GM19452 (cell line): ENCODE measurements at regions not wholly inside any gene's neighbourhood (a gene's known extent, or its start where the extent isn't known, plus 50 kb on each side); places are given as distances from the start of the nearest gene placed in this dataset.
"Not testable (repeated sequence)": the region's sequence is repeated elsewhere in the genome, so short reads cannot be mapped to it uniquely, and the experiment has no call there.

Experiments
- ATAC-seq: cut with Tn5 transposase; IDR thresholded peaks from one replicate; pipeline ENCODE4 v1.9.1; 2021; ENCODE audit not compliant: unreplicated experiment

DNA sequence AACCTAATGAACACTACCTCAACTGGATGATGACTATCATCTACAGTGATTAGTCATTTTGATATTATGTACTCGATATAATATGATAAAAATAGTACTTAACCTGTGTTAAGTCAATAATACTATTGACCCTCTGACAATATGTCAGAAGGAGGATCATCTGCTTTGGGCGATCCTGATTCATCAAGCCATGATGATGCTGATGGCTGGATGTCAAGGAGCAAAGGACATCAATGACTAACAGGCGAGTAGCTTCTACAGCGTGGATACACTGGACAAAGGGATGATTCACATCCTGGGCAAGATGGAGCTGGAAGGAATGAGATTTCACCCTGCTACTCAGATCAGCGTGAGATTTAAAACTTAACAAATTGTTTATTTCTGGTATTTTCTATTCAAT is 94.4 kb upstream of the SKAP2 start:
- no peak for ATAC-seq

DNA sequence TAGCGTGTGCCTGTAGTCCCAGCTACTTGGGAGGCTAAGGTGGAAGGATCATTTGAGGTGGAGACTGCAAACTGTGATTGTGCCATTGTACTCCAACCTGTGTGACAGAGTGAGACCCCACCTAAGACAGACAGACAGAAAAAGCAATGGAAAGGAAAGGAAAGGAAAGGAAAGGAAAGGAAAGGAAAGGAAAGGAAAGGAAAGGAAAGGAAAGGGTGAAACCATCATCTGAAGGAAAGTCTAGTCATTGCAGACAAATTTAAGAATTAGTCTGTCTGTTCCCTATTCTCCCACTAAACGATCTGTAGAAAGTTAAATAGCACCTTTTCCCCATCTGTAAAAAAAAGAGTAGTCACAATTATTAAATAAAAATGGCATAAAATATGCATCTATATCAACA is 91.1 kb upstream of the SKAP2 start:
- no peak for ATAC-seq

- no peak for ATAC-seq
Measured at GRCh38 chr7:26954951-26955350, 90.6 kb upstream of the SKAP2 start.

GRCh38 chr7:26951407-26951950 is 87.1 kb upstream of the SKAP2 start:
- ATAC-seq, result no peak

DNA sequence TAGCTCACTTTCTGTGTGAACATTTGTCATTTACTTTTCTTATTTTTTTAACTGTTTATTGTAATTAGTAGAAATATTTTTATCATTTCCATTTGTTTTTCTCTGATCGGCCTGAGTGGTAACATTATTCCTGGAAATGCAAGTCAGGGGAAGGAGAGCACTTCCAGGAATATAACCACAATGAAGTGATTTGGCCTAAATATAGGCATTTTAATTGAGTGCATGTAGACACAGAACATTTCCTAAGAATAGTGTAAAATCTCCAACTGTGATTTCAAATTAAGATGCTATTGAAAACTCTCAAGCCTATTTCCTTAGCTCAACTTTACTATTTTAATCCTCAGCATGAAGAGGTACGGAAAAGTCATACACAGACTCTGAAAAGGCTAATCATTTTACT is 86.5 kb upstream of the SKAP2 start:
- no peak for ATAC-seq

GRCh38 chr7:26949319-26949718 is 84.9 kb upstream of the SKAP2 start:
- ATAC-seq, result no peak

DNA sequence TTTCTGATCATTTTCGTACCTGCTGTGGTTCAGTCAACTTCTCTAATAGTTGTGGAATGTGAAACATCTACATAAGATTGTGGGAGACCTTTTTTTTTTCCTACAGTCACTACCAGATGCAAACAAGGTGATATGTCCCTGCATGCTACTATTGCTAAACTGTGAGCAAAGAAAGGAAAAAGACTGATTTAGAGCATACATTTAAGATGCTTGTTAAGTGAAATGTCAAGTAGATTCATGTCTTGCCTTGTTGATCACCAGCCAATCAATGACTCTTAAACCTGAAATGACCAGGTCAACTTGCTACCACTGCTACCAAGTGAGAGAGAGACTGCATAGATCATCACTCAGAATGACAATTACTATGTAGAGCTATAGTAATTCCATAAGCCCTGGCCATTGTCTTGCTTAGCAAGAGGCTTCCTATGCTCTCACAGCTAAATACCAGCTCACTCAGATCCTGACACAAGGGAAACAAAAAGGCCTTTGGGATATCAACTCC is 84.3 kb upstream of the SKAP2 start:
- no peak for ATAC-seq

DNA sequence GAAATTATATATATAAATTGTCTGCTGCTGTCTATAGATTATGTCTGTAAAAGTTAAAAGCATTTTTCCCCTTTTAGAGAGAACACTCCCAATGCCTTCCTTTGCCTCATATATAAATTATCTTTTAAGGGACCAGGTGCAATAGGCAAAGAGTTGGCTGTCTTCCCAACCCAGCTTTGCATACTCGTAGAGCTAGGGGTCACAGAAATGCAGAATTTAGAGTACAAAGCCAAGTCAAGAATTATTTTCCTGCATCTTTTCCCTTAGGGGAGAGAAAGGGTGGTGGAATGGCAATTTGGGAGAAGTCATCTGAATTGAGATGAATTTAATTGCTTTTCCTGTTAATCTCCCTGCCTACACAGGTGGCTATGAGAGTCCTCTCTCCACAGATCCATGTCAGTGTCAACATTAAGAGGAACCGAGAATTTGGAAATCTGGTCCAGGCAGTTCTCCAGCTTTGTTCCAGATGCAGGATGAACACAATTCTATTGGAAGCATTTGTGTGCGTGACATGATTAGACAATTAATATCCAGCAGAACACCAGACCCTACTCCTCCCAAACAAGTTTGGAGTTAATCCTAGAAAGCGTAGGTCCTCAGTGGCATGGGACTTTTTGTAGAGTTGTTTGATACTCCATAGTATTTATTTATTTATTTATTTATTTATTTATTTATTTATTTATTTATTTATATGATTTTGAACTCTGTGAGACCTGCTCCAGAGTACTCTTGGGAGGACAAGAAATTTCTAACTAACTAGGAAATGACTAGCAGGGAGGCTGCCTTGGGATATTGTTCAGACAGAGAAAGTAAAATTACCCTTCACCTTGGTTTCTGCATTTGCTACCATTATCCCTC is 80.3 kb upstream of the SKAP2 start:
- ATAC-seq, result no peak

GRCh38 chr7:26937939-26938623 is 73.7 kb upstream of the SKAP2 start:
- ATAC-seq, result no peak

DNA sequence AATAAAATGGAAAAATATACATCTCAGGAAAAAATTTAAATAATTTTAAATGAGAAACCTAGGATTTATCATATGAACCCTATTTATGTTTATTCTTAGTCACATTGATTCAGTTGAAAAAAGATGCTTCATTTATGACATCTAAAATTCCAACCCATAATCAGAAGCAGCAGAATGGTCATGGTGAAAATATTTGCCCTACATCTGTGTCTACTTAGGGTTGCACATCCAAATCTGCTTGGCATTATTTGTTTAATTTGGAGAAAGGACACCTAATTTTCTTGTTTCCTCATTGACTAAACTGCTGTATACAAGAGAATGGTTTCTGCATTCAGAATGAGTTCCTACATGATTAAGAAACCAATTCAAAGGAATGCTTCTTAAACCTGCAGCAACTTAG is 72.9 kb upstream of the SKAP2 start:
- ATAC-seq, result no peak

- ATAC-seq, result not testable (repeated sequence)
Measured at GRCh38 chr7:26932616-26933015, 68.2 kb upstream of the SKAP2 start.

DNA sequence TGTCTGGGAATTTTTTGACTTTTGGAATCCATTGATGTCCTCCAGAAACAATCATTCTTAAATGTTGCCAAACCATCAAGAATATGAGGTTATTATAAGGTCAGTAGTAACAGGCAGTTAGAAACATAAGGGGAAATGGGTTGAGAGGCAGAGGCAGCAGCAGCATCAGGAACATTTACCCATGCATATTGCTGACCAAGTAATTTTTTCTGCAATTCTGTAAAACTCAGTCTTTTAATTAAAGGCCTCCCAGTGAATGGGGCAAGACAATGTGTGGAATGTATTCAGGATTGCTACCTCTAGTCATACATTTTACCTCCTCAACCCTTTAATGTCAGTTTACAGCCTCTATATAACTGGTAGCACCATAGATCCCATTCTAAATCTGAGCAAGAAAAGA is 66.5 kb upstream of the SKAP2 start:
- ATAC-seq, result no peak

DNA sequence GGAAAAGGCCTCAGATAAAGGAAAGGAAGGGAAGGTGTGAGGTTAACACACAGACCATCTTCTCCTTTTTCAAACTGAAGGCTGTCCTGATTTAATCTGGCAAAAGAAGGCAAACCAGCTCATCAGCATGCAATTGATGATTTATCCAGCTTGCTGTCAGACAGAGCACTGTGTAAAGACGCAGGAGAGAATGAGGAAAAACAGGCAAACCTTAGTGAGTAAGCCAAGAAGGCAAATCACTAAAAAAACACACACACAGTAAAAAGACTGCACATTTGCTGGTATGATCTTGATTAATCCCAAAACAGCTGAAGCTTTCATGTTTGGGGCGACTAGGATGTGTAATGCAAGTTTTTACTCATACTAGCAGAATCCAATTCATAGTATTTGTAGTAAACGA is 65.8 kb upstream of the SKAP2 start:
- no peak for ATAC-seq

DNA sequence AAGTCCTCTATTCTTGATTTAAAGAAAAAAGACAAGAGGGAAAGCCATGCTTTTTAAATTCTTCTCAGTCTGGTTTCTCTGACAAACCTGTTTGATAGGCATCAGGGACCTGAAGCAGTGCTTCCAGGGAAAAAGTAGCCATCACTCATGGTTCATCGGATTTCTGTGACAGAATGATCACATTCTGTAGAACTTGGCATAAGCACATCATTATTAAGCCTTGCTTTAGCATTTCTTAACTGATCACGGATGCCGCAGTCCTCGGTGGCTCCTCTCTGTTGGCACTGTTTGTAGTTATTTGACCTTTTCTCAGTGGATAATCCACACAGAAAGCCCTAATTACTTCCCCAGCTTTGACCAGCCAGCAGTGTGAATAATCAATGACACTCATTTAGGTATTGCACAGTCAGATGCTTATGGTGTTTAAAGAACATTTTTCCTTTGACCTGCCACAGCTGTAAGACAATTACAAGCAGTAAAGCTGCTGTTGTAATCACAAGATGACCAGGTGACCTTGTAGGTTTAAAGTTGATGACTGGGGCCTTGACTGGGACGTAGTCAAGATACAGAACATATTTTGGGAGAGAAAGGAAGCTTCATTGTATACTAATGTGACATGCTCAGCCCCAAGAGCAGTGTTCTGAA is 64.4 kb upstream of the SKAP2 start:
- ATAC-seq, result no peak

GRCh38 chr7:26925768-26926167 is 61.4 kb upstream of the SKAP2 start:
- ATAC-seq, result no peak

- no peak for ATAC-seq
Measured at GRCh38 chr7:26924149-26924767, 59.9 kb upstream of the SKAP2 start.

DNA sequence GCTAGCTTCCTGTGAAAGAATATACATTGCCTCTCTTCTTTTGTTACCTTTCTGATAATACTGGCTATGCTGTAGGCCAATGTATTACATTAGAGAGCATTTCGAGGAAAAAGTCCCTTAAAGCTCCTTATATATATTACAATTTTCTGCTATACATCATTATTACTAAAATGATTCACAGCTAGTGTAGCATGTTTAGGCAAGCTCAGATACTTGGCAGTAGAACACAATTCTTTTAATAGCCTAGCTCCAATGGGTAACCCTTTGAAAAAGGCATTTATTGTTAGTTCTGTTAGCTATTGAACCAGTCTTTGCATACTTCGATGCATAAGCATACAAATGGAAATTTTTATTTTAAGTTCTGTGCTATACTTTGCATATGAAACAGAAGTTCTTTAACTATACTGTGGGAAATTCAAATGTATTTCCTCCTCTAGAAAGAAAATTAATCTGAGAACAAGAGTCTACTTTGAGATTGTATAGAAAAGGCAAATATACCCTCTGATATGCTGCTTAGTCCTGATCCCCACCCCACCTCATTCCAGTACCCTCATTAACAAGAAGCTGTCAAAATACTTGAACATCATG is 55.6 kb upstream of the SKAP2 start:
- no peak for ATAC-seq

- ATAC-seq, result no peak
Measured at GRCh38 chr7:26918241-26918640, 53.9 kb upstream of the SKAP2 start.

DNA sequence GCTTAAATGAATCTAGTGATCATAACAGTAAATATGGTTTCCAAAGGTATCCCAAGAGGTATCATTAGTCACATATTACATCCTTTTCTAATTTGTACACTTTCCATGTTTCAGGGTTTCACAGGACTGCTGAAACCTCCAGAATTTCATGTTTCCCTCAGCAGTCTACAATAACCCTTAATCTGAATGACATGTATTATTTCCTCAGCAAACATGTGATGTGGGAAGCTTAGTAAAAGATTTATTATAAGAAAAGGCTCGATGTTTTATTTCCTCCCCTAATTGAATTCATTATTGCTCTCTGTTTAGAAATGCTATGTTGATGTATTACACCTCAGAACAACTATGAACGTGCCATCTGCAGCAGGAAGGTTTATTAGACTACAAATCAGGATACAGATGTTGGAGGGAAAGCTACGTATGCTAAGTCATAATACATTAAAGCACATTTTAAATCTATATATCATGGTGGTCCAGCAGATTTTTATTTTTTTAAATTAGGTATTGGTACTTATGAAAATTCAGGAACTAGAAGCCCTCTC is 52.5 kb upstream of the SKAP2 start:
- ATAC-seq, result no peak

DNA sequence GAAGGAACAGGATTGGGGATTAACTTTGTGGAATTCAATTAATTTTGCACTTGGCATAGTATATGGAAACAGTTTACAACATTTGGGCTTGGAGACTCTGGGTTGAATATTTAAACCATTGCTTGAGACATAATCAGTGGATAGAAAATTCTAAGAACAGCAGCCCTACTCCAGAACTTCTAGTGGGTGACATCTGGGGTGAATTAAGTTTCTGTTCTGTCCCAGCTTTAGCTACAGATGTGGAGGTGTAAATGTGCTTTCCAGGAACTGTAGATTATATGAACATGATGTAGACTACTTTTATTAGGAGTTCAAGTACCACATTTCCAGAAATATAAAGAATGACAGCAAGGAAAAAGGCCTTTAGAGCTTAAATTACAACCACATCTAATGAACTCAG is 51.9 kb upstream of the SKAP2 start:
- no peak for ATAC-seq
